ENCODE measurements at regions not wholly inside any gene's neighbourhood (a gene's known extent, or its start where the extent isn't known, plus 50 kb on each side); places are given as distances from the start of the nearest gene placed in this dataset.
"Not testable (repeated sequence)": the region's sequence is repeated elsewhere in the genome, so short reads cannot be mapped to it uniquely, and the experiment has no call there.

DNA sequence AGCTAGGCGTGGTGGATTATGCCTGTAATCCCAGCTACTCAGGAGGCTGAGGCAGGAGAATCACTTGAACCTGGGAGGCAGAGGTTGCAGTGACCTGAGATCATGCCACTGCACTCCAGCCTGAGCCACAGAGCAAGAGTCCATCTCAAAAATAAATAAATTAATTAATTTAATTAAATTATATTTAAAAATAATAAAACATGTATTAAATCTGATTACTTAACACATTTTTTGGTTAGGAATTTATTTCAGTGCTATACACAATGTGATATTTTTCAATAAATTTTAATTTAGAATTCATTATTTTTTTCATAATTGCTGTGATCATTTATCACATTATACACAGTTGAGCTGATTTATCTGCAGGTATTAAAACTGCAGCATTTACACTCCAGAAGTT, 1101.5 kb upstream of the MIR17HG start:
- Histone ChIP-seq H3K4me3 (no peak overlapping the region), H3K4me1 (replicated peaks in 1 of 2) (no peaks in the 10 kb centered on the region), H3K27ac (no peak overlapping the region)
- WGBS, 10 experiments: 100% methylated on average over 1 of the region's 1 CpG; no CpG with 5 or more reads in 9 of the 10 experiments
- in situ Hi-C loops (cut with MboI; ENCODE audit: low pct_unique_long_range_greater_than_20kb in 2 of 9, low sequenced_read_pairs in 9 of 9, unreplicated experiment in 9 of 9): no loop called here
- no peak for ATAC-seq (replicated peaks in 6 of 8)

GRCh38 chr13:90246687-90247345, 1100.7 kb upstream of the MIR17HG start:
- Histone ChIP-seq H3K27ac (no peak overlapping the region), H3K4me3 (no peak overlapping the region), H3K4me1 (replicated peaks in 1 of 2) (no peaks in the 10 kb centered on the region)
- in situ Hi-C loops (cut with MboI; ENCODE audit: low pct_unique_long_range_greater_than_20kb in 2 of 9, low sequenced_read_pairs in 9 of 9, unreplicated experiment in 9 of 9): no loop called here
- 29 to 100% (median 86%) methylated on average over 1 to 3 of the region's 3 CpGs for WGBS, 10 experiments
- peak in 2 of 8 experiments; percentile 30 for ATAC-seq (replicated peaks in 6 of 8)

DNA sequence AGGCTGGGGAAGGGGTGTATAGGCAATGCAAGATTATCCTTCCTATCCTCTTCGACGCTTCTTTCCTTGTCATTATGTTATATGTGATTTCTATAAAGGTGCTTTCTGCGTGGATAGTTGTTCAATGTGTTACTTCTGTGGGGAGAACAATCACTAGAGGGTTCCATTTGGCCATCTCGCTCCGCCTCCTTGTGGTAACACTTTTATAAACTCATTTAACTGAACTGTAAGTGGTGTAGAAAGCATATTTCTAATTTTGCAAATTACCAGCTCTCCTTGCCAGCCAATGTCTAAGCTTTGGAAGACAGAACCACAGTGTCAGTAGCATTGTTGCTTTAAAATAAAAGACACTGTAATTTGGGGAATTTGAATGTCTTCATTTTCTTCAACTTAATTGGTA, 1093.7 kb upstream of the MIR17HG start:
- ATAC-seq (replicated peaks in 6 of 8): no peak
- 45 to 100% (median 81%) methylated on average over 1 to 5 of the region's 5 CpGs; no CpG with 5 or more reads in 2 of the 10 experiments for WGBS, 10 experiments
- no peaks in the 10 kb centered on the region for H3K4me1 ChIP-seq (replicated peaks in 1 of 2)
- H3K4me3 ChIP-seq: no peak overlapping the region
- no peak overlapping the region for H3K27ac ChIP-seq
- in situ Hi-C loops (cut with MboI; ENCODE audit: low pct_unique_long_range_greater_than_20kb in 2 of 9, low sequenced_read_pairs in 9 of 9, unreplicated experiment in 9 of 9): no loop called here

GRCh38 chr13:90254437-90254836, 1093.0 kb upstream of the MIR17HG start:
- 29 to 100% (median 89%) methylated on average over 1 to 2 of the region's 2 CpGs for WGBS, 10 experiments
- no peak for ATAC-seq (replicated peaks in 6 of 8)
- Histone ChIP-seq H3K4me1 (replicated peaks in 1 of 2) (no peaks in the 10 kb centered on the region), H3K4me3 (no peak overlapping the region), H3K27ac (no peak overlapping the region)
- in situ Hi-C loops (cut with MboI; ENCODE audit: low pct_unique_long_range_greater_than_20kb in 2 of 9, low sequenced_read_pairs in 9 of 9, unreplicated experiment in 9 of 9): no loop called here

DNA sequence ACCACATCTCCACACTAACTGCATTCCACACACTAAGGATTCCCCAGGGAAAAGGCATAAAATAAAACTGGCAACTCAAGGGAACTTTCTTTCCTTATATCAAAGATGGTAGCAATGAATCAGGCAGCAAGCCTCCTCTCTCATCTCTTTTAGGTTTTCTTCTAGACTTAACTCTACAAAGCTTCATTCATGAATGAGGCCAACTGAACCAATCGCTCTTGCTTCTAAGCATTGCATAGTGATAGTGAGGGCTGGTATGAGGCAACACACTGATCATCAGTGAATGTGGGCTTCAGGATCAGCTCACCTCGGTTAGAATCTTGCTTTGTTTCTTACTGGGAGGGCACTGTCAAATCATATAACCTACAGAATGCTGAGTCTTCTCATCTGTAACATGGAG, 1090.7 kb upstream of the MIR17HG start:
- no peak for ATAC-seq (replicated peaks in 6 of 8)
- no peak overlapping the region for H3K4me3 ChIP-seq
- in situ Hi-C loops (cut with MboI; ENCODE audit: low pct_unique_long_range_greater_than_20kb in 2 of 9, low sequenced_read_pairs in 9 of 9, unreplicated experiment in 9 of 9): no loop called here
- 50 to 100% (median 90%) methylated on average over 1 to 2 of the region's 2 CpGs; no CpG with 5 or more reads in 2 of the 10 experiments for WGBS, 10 experiments
- H3K4me1 ChIP-seq (replicated peaks in 1 of 2): no peaks in the 10 kb centered on the region
- H3K27ac ChIP-seq: no peak overlapping the region

GRCh38 chr13:90258129-90258528, 1089.4 kb upstream of the MIR17HG start:
- ATAC-seq (replicated peaks in 6 of 8): no peak
- H3K4me1 ChIP-seq (replicated peaks in 1 of 2): no peaks in the 10 kb centered on the region
- no peak overlapping the region for H3K4me3 ChIP-seq
- WGBS, 10 experiments: 57 to 100% (median 92%) methylated on average over 1 of the region's 1 CpG; no CpG with 5 or more reads in 1 of the 10 experiments
- no peak overlapping the region for H3K27ac ChIP-seq
- in situ Hi-C loops (cut with MboI; ENCODE audit: low pct_unique_long_range_greater_than_20kb in 2 of 9, low sequenced_read_pairs in 9 of 9, unreplicated experiment in 9 of 9): no loop called here

DNA sequence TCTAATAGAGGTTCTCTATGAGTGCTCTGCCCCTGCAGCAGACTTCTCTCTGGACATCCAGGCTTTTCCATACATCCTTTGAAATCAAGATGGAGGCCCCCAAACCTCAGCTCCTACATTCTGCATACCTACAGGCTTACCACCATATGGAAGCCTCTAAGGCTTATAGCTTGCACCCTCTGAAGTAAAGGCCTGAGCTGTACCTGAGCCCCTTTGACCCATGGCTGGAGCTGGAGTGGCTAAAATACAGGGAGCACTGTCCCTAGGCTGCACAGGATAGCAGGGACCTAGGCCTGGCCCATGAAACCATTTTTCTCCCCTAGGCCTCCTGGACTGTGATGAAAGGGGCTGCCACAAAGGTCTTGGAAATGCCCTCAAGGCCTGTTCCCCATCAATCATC, 1086.1 kb upstream of the MIR17HG start:
- H3K4me1 ChIP-seq (replicated peaks in 1 of 2): no peaks in the 10 kb centered on the region
- ATAC-seq (replicated peaks in 6 of 8): no peak
- in situ Hi-C loops (cut with MboI; ENCODE audit: low pct_unique_long_range_greater_than_20kb in 2 of 9, low sequenced_read_pairs in 9 of 9, unreplicated experiment in 9 of 9): no loop called here

GRCh38 chr13:90270226-90270625, 1077.3 kb upstream of the MIR17HG start:
- WGBS, 10 experiments: 0 to 100% (median 80%) methylated on average over 1 to 2 of the region's 2 CpGs; no CpG with 5 or more reads in 1 of the 10 experiments
- no peak for ATAC-seq (replicated peaks in 6 of 8)

More for the DNA sequence above, 1086.1 kb upstream of the MIR17HG start:
- no peak overlapping the region for H3K4me3 ChIP-seq
- no peak overlapping the region for H3K27ac ChIP-seq

DNA sequence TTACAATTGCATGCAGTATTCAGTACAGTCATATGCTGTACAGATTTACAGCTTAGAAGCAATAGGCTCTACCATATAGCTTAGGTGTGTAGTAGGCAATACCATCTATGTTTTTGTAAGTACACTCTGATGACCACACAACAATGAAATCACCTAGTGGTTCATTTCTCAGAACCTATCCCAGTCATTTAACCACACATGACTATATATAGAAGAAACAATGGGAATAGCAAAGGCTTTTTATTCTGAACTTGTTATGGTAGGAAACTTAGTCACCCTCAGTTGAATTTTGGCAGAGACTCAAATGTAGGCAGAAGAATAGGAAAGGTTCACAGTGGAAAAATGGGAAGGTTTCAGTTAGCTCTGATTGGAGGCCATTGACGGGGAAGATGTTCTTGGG, 1075.1 kb upstream of the MIR17HG start:
- Histone ChIP-seq H3K4me3 (no peak overlapping the region), H3K4me1 (replicated peaks in 1 of 2) (no peaks in the 10 kb centered on the region), H3K27ac (no peak overlapping the region)
- ATAC-seq (replicated peaks in 6 of 8): peak in 1 of 8 experiments; percentile 33
- WGBS, 10 experiments: 86 to 100% (median 100%) methylated on average over 1 of the region's 1 CpG; no CpG with 5 or more reads in 5 of the 10 experiments
- in situ Hi-C loops (cut with MboI; ENCODE audit: low pct_unique_long_range_greater_than_20kb in 2 of 9, low sequenced_read_pairs in 9 of 9, unreplicated experiment in 9 of 9): no loop called here

More at GRCh38 chr13:90270226-90270625, 1077.3 kb upstream of the MIR17HG start:
- Histone ChIP-seq H3K4me1 (replicated peaks in 1 of 2) (no peaks in the 10 kb centered on the region), H3K4me3 (no peak overlapping the region), H3K27ac (no peak overlapping the region)
- in situ Hi-C loops (cut with MboI; ENCODE audit: low pct_unique_long_range_greater_than_20kb in 2 of 9, low sequenced_read_pairs in 9 of 9, unreplicated experiment in 9 of 9): no loop called here

- H3K4me3 ChIP-seq: no peak overlapping the region
- H3K4me1 ChIP-seq (replicated peaks in 1 of 2): peaks cover 0 to 2% of the 10 kb centered on the region in 2 donors
- no peak overlapping the region for H3K27ac ChIP-seq
- ATAC-seq (replicated peaks in 6 of 8): no peak
- in situ Hi-C loops (cut with MboI; ENCODE audit: low pct_unique_long_range_greater_than_20kb in 2 of 9, low sequenced_read_pairs in 9 of 9, unreplicated experiment in 9 of 9): no loop called here
- 0 to 100% (median 38%) methylated on average over 1 of the region's 1 CpG; no CpG with 5 or more reads in 1 of the 10 experiments for WGBS, 10 experiments
These were observed 1071.3 kb upstream of the MIR17HG start for GRCh38 chr13:90276216-90276615.

DNA sequence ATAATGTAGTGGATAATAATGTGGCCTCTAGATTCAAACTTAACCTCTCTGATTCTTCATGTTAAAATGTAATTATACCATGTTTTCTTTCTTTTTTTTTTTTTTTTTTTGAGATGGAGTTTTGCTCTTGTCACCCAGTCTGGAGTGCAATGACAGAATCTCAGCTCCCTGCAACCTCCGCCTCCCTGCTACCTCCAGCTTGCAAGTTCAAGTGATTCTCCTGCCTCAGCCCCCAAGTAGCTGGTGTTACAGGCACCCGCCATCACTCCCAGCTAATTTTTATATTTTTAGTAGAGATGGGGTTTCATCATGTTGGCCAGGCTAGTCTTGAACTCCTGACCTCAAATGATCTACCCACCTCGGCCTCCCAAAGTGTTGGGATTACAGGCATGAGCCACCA, 1069.3 kb upstream of the MIR17HG start:
- H3K4me3 ChIP-seq; H3K27ac ChIP-seq; ATAC-seq (replicated peaks in 6 of 8); in situ Hi-C loops (cut with MboI; ENCODE audit: low pct_unique_long_range_greater_than_20kb in 2 of 9, low sequenced_read_pairs in 9 of 9, unreplicated experiment in 9 of 9); H3K4me1 ChIP-seq (replicated peaks in 1 of 2): not testable (repeated sequence)
- WGBS, 10 experiments: 20 to 100% (median 100%) methylated on average over 1 to 2 of the region's 3 CpGs; no CpG with 5 or more reads in 2 of the 10 experiments

DNA sequence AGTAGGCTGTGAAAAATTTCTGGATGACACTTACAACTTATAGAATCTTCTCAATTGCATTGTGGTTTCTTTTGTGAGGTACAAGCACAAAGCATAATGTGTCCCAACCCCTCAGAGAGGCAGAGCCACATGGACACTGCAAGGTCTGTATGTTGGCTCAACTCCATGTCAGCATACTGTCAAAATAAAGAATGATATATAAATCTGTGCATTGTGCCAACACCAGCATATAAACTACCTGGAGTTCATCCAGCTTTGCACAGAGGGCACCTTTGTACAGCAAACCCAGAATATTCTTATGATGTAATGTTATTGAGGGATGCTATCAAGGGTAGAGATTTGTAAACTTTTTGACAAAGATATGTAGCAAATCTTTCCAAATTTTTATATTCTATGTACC, 1065.8 kb upstream of the MIR17HG start:
- Histone ChIP-seq H3K4me3 (no peak overlapping the region), H3K4me1 (replicated peaks in 1 of 2) (peaks cover 0 to 2% of the 10 kb centered on the region in 2 donors), H3K27ac (no peak overlapping the region)
- in situ Hi-C loops (cut with MboI; ENCODE audit: low pct_unique_long_range_greater_than_20kb in 2 of 9, low sequenced_read_pairs in 9 of 9, unreplicated experiment in 9 of 9): no loop called here
- no peak for ATAC-seq (replicated peaks in 6 of 8)

GRCh38 chr13:90287521-90287920, 1060.0 kb upstream of the MIR17HG start:
- ATAC-seq (replicated peaks in 6 of 8): no peak
- in situ Hi-C loops (cut with MboI; ENCODE audit: low pct_unique_long_range_greater_than_20kb in 2 of 9, low sequenced_read_pairs in 9 of 9, unreplicated experiment in 9 of 9): no loop called here
- Histone ChIP-seq H3K27ac (no peak overlapping the region), H3K4me1 (replicated peaks in 1 of 2) (no peaks in the 10 kb centered on the region), H3K4me3 (no peak overlapping the region)
- WGBS, 10 experiments: 20 to 100% (median 88%) methylated on average over 1 to 7 of the region's 8 CpGs; no CpG with 5 or more reads in 2 of the 10 experiments

GRCh38 chr13:90293793-90294361, 1053.6 kb upstream of the MIR17HG start:
- H3K4me1 ChIP-seq (replicated peaks in 1 of 2): no peaks in the 10 kb centered on the region
- H3K4me3 ChIP-seq: no peak overlapping the region
- ATAC-seq (replicated peaks in 6 of 8): no peak
- in situ Hi-C loops (cut with MboI; ENCODE audit: low pct_unique_long_range_greater_than_20kb in 2 of 9, low sequenced_read_pairs in 9 of 9, unreplicated experiment in 9 of 9): no loop called here
- 40 to 100% (median 77%) methylated on average over 1 to 7 of the region's 7 CpGs for WGBS, 10 experiments
- H3K27ac ChIP-seq: no peak overlapping the region
